NCI-H2107 treated with DMSO at 0.1 percent for 48 hours (cell line): ENCODE measurements at regions not wholly inside any gene's neighbourhood (a gene's known extent, or its start where the extent isn't known, plus 50 kb on each side); places are given as distances from the start of the nearest gene placed in this dataset.

ENCODE experiments used
- DNase-seq: peaks from one replicate; lab custom pipeline; 2025; ENCODE audit not compliant: unreplicated experiment; lab: John Stamatoyannopoulos, UW

GRCh38 chr2:11099122-11100065 is 55.9 kb upstream of the SLC66A3 start:
- DNase-seq = no peak

GRCh38 chr2:11100130-11100529 is 55.1 kb upstream of the SLC66A3 start:
- DNase-seq = no peak

GRCh38 chr2:11100976-11101375 is 54.3 kb upstream of the SLC66A3 start:
- no peak for DNase-seq

GRCh38 chr2:11101430-11101829 is 53.8 kb upstream of the SLC66A3 start:
- DNase-seq = no peak

GRCh38 chr2:11102466-11102865 is 52.8 kb upstream of the SLC66A3 start:
- DNase-seq = no peak

GRCh38 chr2:11102956-11103860 is 52.1 kb upstream of the SLC66A3 start:
- peak; percentile 67 for DNase-seq

GRCh38 chr2:11103984-11104793 is 51.1 kb upstream of the SLC66A3 start:
- DNase-seq = no peak

- no peak for DNase-seq
Observed at GRCh38 chr2:11104794-11105660, 50.2 kb upstream of the SLC66A3 start.
